ENCODE measurements at regions not wholly inside any gene's neighbourhood (a gene's known extent, or its start where the extent isn't known, plus 50 kb on each side); places are given as distances from the start of the nearest gene placed in this dataset.

DNA sequence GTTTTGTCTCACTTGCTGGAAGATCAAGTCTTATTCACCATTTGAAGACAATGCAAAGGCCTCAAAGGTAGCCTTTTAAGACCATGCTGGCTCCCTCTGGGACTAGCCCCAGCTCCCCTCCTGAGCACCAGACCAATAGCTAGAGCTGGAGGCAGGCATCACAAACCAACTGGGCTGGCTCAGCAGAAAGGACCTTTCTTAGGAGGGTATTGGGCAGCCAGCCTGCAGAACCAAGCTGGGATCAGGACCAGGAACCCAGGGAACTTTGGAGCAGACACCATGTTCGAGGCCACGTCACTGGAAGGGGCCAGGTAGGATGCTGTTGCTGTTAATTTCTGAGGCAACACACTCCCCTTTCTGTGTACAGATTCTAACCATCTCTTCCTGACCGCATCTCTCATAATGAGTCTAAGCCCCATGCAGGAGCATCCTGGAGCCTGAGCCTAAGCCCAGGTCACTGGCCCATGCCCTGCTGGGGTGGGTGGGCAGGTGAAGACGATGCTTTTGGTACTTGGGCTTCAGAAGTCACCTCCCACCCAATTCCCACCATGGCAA lies 81.4 kb upstream of the KLF13 start:
- TF ChIP-seq, protein P1, sequence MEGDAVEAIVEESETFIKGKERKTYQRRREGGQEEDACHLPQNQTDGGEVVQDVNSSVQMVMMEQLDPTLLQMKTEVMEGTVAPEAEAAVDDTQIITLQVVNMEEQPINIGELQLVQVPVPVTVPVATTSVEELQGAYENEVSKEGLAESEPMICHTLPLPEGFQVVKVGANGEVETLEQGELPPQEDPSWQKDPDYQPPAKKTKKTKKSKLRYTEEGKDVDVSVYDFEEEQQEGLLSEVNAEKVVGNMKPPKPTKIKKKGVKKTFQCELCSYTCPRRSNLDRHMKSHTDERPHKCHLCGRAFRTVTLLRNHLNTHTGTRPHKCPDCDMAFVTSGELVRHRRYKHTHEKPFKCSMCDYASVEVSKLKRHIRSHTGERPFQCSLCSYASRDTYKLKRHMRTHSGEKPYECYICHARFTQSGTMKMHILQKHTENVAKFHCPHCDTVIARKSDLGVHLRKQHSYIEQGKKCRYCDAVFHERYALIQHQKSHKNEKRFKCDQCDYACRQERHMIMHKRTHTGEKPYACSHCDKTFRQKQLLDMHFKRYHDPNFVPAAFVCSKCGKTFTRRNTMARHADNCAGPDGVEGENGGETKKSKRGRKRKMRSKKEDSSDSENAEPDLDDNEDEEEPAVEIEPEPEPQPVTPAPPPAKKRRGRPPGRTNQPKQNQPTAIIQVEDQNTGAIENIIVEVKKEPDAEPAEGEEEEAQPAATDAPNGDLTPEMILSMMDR (IDR thresholded peaks at IDR 0.05) = no peak

DNA sequence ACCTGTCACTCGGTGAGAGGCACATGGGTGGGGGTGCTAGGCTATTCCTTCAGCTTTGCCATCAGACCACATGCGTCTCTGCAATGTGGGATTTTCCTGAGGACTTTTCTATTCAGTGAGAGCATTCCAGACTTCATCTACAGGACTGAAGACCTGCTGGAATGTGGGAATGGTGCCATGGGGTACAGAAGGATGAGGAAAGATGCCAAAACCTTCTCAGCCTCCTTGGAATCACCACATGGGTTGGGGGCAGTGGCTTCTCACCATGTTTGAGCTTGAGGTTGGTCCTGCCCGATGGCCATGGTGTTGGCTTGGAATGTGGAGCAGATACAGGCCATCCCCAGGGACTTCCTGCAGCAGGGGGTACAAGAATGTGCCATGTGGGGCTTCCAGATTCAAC lies 80.9 kb upstream of the KLF13 start:
- TF ChIP-seq, protein P1 (IDR thresholded peaks at IDR 0.05) = no peak

DNA sequence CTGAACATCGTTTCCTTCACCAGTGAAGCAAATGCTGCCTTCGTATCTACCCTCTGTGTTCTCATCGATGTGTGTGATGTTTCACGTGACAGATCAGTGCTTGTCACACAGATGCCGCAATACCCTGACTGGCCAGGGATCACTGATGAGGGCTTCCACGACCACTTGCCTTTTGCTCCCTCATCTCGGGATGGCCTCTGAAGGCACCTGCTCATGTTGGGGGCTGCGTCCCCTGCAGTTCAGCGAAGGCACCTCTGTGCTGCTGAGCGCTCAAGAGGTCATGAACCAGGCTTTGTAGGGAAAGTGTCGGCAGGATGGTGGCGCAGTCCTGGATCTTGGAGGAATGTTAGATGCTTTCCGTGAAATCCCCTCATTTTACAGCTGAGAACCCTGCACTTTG lies 79.2 kb upstream of the KLF13 start:
- TF ChIP-seq, protein P1 (IDR thresholded peaks at IDR 0.05) = no peak

DNA sequence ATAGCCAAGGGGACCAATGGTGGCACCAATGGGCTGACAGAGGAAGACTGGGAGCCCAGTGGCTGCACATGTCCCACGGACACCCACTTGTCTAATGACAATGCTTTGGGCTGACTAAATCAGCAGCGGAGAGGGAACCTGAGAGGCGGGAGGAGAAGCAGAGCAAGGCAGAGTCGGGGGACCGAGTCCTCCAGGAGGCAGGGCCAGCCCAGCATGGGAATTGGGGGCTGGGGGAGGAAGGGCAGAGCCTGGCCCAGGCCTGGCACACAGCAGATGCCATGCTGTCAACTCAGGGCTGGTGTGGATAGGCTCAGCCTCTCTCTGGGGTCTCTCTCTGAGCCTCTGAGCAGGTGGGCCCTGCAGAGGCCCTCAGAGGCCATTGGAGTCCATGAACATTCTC lies 78.4 kb upstream of the KLF13 start:
- TF ChIP-seq, protein P1 (IDR thresholded peaks at IDR 0.05) = no peak

DNA sequence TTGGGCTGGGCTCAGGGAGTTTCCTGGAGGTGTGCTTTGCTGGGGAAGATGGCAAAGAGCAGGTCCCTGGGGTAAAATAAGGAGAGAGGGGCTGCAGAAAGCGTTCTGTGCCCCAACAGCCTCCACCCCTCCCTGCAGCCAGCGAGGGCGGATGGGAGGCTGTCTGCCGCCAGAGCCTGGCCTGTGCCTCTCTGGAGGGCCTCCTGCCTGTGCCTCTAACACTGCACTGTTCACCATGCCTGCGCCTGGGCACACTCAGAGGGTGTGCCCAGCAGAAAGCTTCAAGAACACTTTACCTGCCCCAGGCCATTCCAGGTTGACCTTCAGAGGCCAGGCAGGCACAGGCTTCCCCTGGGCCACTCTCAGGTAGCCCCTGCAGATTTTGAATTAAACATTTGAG lies 77.7 kb upstream of the KLF13 start:
- TF ChIP-seq, protein P1 (IDR thresholded peaks at IDR 0.05) = no peak

DNA sequence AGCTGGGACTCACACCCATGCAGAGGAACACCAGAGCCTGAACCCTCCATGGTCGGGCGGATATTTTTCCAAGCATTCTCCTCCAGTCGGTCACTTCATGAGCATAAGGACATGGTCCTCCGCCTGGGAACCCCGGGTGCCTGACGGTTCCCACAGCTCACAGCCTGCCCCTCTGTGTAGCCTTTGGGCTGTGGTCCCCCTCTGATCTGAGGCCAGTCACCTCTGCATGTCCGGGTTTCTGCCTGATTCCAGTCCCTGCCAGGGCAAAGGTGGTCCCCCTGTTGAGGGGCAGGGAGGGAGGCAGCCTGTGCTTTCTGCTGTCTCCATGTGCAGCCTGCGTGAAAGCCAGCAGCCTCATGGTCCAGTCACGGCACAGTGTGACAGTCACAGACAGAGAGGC lies 76.6 kb upstream of the KLF13 start:
- TF ChIP-seq, protein P1 (IDR thresholded peaks at IDR 0.05) = no peak

DNA sequence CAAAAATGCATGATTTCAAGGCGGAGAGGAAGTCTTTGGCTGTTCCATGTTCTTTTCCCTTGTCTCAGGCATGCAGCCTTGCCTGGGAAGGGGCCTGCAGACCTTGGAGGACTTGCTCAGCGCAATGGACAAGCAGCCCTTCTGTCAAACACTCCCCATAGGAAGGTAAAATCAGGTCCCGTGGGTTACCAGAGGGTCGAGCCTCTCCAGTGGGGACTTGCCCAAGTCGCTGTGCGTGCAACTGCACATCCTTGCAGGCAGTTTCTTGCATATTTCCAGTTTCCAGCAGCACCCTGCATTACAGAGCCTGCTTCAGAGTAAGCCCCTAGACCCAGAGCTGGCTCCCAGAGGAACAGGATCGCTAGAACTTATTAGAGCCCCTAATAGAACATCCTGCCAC lies 75.5 kb upstream of the KLF13 start:
- TF ChIP-seq, protein P1 (IDR thresholded peaks at IDR 0.05) = no peak

DNA sequence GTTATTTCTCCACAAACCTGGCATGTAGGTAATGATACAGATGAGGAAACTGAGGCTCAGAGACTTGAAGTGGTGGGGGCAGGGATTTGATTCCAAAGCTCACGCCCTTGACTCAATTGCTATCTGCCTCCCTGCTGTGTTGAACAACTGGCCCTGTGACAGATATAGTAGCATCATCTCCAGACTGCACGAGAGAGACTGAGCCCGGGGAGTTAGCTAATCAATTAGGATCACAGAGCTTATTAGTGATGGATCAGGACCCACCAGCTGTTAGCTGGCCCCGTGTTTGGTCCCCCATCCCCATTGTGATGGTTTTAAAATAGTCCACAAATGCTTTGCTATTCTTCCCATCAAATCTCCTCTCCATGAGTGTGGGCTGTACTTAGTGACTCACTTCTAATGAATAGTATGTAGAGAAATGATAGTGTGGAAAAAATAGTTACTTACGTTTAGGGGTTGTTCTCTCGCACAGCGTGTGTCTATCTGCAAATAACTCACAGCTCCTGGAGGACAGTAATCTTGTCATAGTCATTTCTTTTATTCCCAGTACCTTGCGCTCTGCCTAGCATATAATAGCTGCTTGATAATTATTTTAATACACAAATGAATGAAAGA lies 74.4 kb upstream of the KLF13 start:
- TF ChIP-seq, protein P1 (IDR thresholded peaks at IDR 0.05) = no peak

Measured in LNCAP (cell line).